ENCODE measurements at regions not wholly inside any gene's neighbourhood (a gene's known extent, or its start where the extent isn't known, plus 50 kb on each side); places are given as distances from the start of the nearest gene placed in this dataset.

GRCh38 chr1:14545422-14546025 lies 53.0 kb upstream of the KAZN start:
- no peak for DNase-seq

GRCh38 chr1:14546416-14546815 lies 52.1 kb upstream of the KAZN start:
- no peak for DNase-seq
